ENCODE measurements at regions not wholly inside any gene's neighbourhood (a gene's known extent, or its start where the extent isn't known, plus 50 kb on each side); places are given as distances from the start of the nearest gene placed in this dataset.
"Not testable (repeated sequence)": the region's sequence is repeated elsewhere in the genome, so short reads cannot be mapped to it uniquely, and the experiment has no call there.

- no peak overlapping the region for H3K4me3 ChIP-seq (replicated peaks; ENCODE audit: low read depth, low read length)
- no peak for TF ChIP-seq CTCF (IDR thresholded peaks at IDR 0.05; ENCODE audit: low read length, missing control alignments)
- no peak for DNase-seq (ENCODE audit: low read depth)
Measured at GRCh38 chr16:52312716-52313115, 234.2 kb downstream of the TOX3 start.

- no peak for TF ChIP-seq CTCF (IDR thresholded peaks at IDR 0.05; ENCODE audit: low read length, missing control alignments)
- no peak overlapping the region for H3K4me3 ChIP-seq (replicated peaks; ENCODE audit: low read depth, low read length)
- no peak for DNase-seq (ENCODE audit: low read depth)
Measured at GRCh38 chr16:52309446-52310416, 237.2 kb downstream of the TOX3 start.

- no peak for TF ChIP-seq CTCF (IDR thresholded peaks at IDR 0.05; ENCODE audit: low read length, missing control alignments)
- no peak overlapping the region for H3K4me3 ChIP-seq (replicated peaks; ENCODE audit: low read depth, low read length)
- DNase-seq (ENCODE audit: low read depth), result no peak
Measured at GRCh38 chr16:52308051-52308450, 238.9 kb downstream of the TOX3 start.

- no peak overlapping the region for H3K4me3 ChIP-seq (replicated peaks; ENCODE audit: low read depth, low read length)
Measured at GRCh38 chr16:52301026-52301425, 245.9 kb downstream of the TOX3 start.

GRCh38 chr16:52298769-52299168 lies 248.2 kb downstream of the TOX3 start:
- DNase-seq (ENCODE audit: low read depth), result no peak
- no peak overlapping the region for H3K4me3 ChIP-seq (replicated peaks; ENCODE audit: low read depth, low read length)
- TF ChIP-seq CTCF (IDR thresholded peaks at IDR 0.05; ENCODE audit: low read length, missing control alignments), result no peak

More at GRCh38 chr16:52301026-52301425, 245.9 kb downstream of the TOX3 start:
- no peak for TF ChIP-seq CTCF (IDR thresholded peaks at IDR 0.05; ENCODE audit: low read length, missing control alignments)
- no peak for DNase-seq (ENCODE audit: low read depth)

GRCh38 chr16:52296706-52297315 lies 250.1 kb downstream of the TOX3 start:
- not testable (repeated sequence) for H3K4me3 ChIP-seq (replicated peaks; ENCODE audit: low read depth, low read length); DNase-seq (ENCODE audit: low read depth)

GRCh38 chr16:52296076-52296475 lies 250.9 kb downstream of the TOX3 start:
- TF ChIP-seq CTCF (IDR thresholded peaks at IDR 0.05; ENCODE audit: low read length, missing control alignments), result no peak
- H3K4me3 ChIP-seq (replicated peaks; ENCODE audit: low read depth, low read length), result no peak overlapping the region
- no peak for DNase-seq (ENCODE audit: low read depth)

Data from fibroblast of pulmonary artery (primary cell).